Gastrocnemius medialis (tissue), 4 donors: ENCODE measurements at regions not wholly inside any gene's neighbourhood (a gene's known extent, or its start where the extent isn't known, plus 50 kb on each side); places are given as distances from the start of the nearest gene placed in this dataset.

ENCODE experiments used
- CTCF ChIP-seq, 5 experiments: fragments of 450-650 bp in 3 of 5; fragments of 200-600 bp in 2 of 5; sonication (generic) in 2 of 5; IDR thresholded peaks in 4 of 5; conservative IDR thresholded peaks in 1 of 5; 1 replicate in 4 of 5; 2 replicates in 1 of 5; pipeline ENCODE4 v1.5.1; 2016 to 2019; ENCODE audit warnings: antibody characterized with exemption in 5 of 5, mild to moderate bottlenecking in 3 of 5, moderate library complexity in 3 of 5
- POLR2A ChIP-seq, 2 donors: fragments of 450-650 bp; IDR thresholded peaks; one replicate each; pipeline ENCODE4 v1.6.1; 2017; ENCODE audit warnings: antibody characterized with exemption in 2 of 2, mild to moderate bottlenecking in 2 of 2, moderate library complexity in 2 of 2

DNA sequence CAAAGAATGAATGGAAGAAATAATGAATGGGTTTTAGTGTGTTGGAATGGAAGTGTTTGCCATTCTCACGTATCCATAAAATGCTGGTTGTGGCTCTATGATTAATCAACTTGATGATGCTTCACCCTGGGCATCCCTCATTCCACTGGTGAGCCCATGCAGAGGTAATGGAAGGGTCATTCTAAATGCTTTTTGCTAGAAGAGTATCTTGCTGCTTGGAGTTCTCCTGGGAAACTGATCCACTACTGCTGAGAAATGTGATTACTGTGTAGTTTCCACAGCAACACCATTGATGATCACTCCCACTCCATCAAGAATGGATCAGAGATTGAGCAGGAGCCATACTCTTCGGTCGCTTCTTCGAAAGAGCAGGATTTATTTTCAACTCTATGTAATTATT is 101.6 kb downstream of the ARL5B start:
- TF ChIP-seq CTCF (IDR thresholded peaks at IDR 0.05 in 4 of 5, conservative IDR thresholded peaks at IDR 0.05 in 1 of 5) = no peak
- TF ChIP-seq POLR2A (IDR thresholded peaks at IDR 0.05) = no peak
